ENCODE measurements at regions not wholly inside any gene's neighbourhood (a gene's known extent, or its start where the extent isn't known, plus 50 kb on each side); places are given as distances from the start of the nearest gene placed in this dataset.

- H3K27ac ChIP-seq (ENCODE audit: low read length) = no peak overlapping the region
- no peaks in the 10 kb centered on the region for H3F3A ChIP-seq (ENCODE audit: insufficient read depth, low read length)
- H3K4me2 ChIP-seq (ENCODE audit: low read depth, low read length) = no peak overlapping the region
- no peaks in the 10 kb centered on the region for H3K36me3 ChIP-seq (replicated peaks; ENCODE audit: insufficient read depth, low read length)
- H2AFZ ChIP-seq (ENCODE audit: low read length) = no peak overlapping the region
- TF ChIP-seq EZH2phosphoT487 (IDR thresholded peaks at IDR 0.05; ENCODE audit: low read length) (no peak), EZH2 (optimal IDR thresholded peaks at IDR 0.05; ENCODE audit: low read depth, low read length) (no peak)
- TF ChIP-seq, protein P1, sequence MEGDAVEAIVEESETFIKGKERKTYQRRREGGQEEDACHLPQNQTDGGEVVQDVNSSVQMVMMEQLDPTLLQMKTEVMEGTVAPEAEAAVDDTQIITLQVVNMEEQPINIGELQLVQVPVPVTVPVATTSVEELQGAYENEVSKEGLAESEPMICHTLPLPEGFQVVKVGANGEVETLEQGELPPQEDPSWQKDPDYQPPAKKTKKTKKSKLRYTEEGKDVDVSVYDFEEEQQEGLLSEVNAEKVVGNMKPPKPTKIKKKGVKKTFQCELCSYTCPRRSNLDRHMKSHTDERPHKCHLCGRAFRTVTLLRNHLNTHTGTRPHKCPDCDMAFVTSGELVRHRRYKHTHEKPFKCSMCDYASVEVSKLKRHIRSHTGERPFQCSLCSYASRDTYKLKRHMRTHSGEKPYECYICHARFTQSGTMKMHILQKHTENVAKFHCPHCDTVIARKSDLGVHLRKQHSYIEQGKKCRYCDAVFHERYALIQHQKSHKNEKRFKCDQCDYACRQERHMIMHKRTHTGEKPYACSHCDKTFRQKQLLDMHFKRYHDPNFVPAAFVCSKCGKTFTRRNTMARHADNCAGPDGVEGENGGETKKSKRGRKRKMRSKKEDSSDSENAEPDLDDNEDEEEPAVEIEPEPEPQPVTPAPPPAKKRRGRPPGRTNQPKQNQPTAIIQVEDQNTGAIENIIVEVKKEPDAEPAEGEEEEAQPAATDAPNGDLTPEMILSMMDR (IDR thresholded peaks at IDR 0.05; ENCODE audit: low read length) = no peak
- no peak for DNase-seq
- H3K9ac ChIP-seq (ENCODE audit: low read length) = no peak overlapping the region
- no peak overlapping the region for H3K4me3 ChIP-seq (ENCODE audit: low read length)
- no peaks in the 10 kb centered on the region for H3K9me3 ChIP-seq (replicated peaks; ENCODE audit: insufficient read depth, low read length)
- H3K79me2 ChIP-seq (ENCODE audit: low read length) = no peaks in the 10 kb centered on the region
- H3K4me1 ChIP-seq (ENCODE audit: low read length) = no peaks in the 10 kb centered on the region
- no peaks in the 10 kb centered on the region for H3K27me3 ChIP-seq (replicated peaks; ENCODE audit: insufficient read depth, low read length)
- H4K20me1 ChIP-seq (ENCODE audit: insufficient read depth, low read length) = no peaks in the 10 kb centered on the region
- no peaks in the 10 kb centered on the region for H3K9me2 ChIP-seq (replicated peaks; ENCODE audit: insufficient read depth, low read length)
These were observed 119.2 kb downstream of the EFNB1 start for GRCh38 chrX:68947882-68948605.

- no peaks in the 10 kb centered on the region for H3K27me3 ChIP-seq (replicated peaks; ENCODE audit: insufficient read depth, low read length)
- H3K27ac ChIP-seq (ENCODE audit: low read length) = no peak overlapping the region
- no peaks in the 10 kb centered on the region for H3K79me2 ChIP-seq (ENCODE audit: low read length)
- H3K4me2 ChIP-seq (ENCODE audit: low read depth, low read length) = no peak overlapping the region
- DNase-seq = no peak
- H3K9me3 ChIP-seq (replicated peaks; ENCODE audit: insufficient read depth, low read length) = no peaks in the 10 kb centered on the region
- H3F3A ChIP-seq (ENCODE audit: insufficient read depth, low read length) = no peaks in the 10 kb centered on the region
- TF ChIP-seq EZH2 (optimal IDR thresholded peaks at IDR 0.05; ENCODE audit: low read depth, low read length) (no peak), EZH2phosphoT487 (IDR thresholded peaks at IDR 0.05; ENCODE audit: low read length) (no peak)
- TF ChIP-seq, protein P1 (IDR thresholded peaks at IDR 0.05; ENCODE audit: low read length) = no peak
- no peaks in the 10 kb centered on the region for H3K36me3 ChIP-seq (replicated peaks; ENCODE audit: insufficient read depth, low read length)
- H3K4me1 ChIP-seq (ENCODE audit: low read length) = no peaks in the 10 kb centered on the region
- H3K9me2 ChIP-seq (replicated peaks; ENCODE audit: insufficient read depth, low read length) = no peaks in the 10 kb centered on the region
- no peak overlapping the region for H3K4me3 ChIP-seq (ENCODE audit: low read length)
- H2AFZ ChIP-seq (ENCODE audit: low read length) = no peak overlapping the region
- no peak overlapping the region for H3K9ac ChIP-seq (ENCODE audit: low read length)
- H4K20me1 ChIP-seq (ENCODE audit: insufficient read depth, low read length) = no peaks in the 10 kb centered on the region
These were observed 116.9 kb downstream of the EFNB1 start for GRCh38 chrX:68945603-68946228.

DNA sequence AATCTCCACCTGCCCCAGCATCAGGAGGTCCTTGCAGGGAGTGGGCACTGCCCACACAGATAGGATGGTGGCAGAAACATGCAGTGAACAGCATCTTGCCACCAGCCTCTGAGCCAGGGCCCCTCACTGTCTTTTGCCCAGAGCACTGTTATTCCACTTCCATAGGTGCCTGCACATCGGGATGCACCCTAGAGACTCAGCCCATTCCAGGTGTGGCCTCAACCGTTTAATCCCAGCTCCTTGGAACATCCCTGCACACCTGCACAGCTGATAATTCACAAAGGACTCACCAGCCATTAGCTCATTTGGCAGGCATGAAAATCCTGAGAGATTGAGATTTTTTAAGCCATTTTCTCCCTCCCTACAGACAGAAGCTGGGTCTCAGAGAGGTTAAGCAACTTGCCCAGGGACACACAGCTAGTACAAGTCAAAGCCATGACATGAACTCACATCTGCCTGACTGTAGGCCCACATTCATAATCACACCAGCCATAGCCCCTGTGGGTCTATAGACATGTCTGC, 116.3 kb downstream of the EFNB1 start:
- H3F3A ChIP-seq (ENCODE audit: insufficient read depth, low read length) = no peaks in the 10 kb centered on the region
- no peaks in the 10 kb centered on the region for H3K9me3 ChIP-seq (replicated peaks; ENCODE audit: insufficient read depth, low read length)
- no peak overlapping the region for H3K4me2 ChIP-seq (ENCODE audit: low read depth, low read length)
- H3K79me2 ChIP-seq (ENCODE audit: low read length) = no peaks in the 10 kb centered on the region
- no peak overlapping the region for H3K27ac ChIP-seq (ENCODE audit: low read length)
- H3K27me3 ChIP-seq (replicated peaks; ENCODE audit: insufficient read depth, low read length) = no peaks in the 10 kb centered on the region
- no peak for DNase-seq
- H3K9ac ChIP-seq (ENCODE audit: low read length) = no peak overlapping the region
- no peaks in the 10 kb centered on the region for H3K4me1 ChIP-seq (ENCODE audit: low read length)
- TF ChIP-seq EZH2 (optimal IDR thresholded peaks at IDR 0.05; ENCODE audit: low read depth, low read length) = no peak
- TF ChIP-seq EZH2phosphoT487 (IDR thresholded peaks at IDR 0.05; ENCODE audit: low read length) = no peak
- TF ChIP-seq, protein P1 (IDR thresholded peaks at IDR 0.05; ENCODE audit: low read length) = no peak
- H2AFZ ChIP-seq (ENCODE audit: low read length) = no peak overlapping the region
- no peaks in the 10 kb centered on the region for H4K20me1 ChIP-seq (ENCODE audit: insufficient read depth, low read length)
- H3K36me3 ChIP-seq (replicated peaks; ENCODE audit: insufficient read depth, low read length) = no peaks in the 10 kb centered on the region
- H3K9me2 ChIP-seq (replicated peaks; ENCODE audit: insufficient read depth, low read length) = no peaks in the 10 kb centered on the region
- no peak overlapping the region for H3K4me3 ChIP-seq (ENCODE audit: low read length)

Data from MM.1S (cell line).